ENCODE measurements at regions not wholly inside any gene's neighbourhood (a gene's known extent, or its start where the extent isn't known, plus 50 kb on each side); places are given as distances from the start of the nearest gene placed in this dataset.

DNA sequence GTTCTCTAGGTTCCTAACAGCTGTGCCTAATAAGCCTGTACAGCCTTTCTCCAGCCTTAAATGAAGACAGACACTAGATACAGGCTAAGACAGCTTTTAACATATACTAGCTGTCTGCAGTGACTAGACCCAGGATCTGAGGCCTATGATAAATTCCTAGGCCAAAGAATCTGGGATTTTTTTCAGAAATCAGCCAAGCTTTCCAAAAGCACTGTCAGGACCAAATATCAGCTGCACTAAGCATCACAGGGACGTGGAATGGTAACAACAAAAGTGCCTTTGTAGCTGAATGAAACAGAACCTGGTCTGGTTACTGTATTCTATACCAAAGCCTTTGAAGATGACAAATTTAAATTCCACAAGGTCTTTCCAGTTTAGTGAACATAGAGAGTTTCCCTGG, 77.9 kb upstream of the DOCK9 start:
- DNase-seq = no peak

GRCh38 chr13:99056381-99057014, 78.6 kb upstream of the DOCK9 start:
- DNase-seq = no peak

- no peak for DNase-seq
These were observed 79.6 kb upstream of the DOCK9 start for GRCh38 chr13:99057310-99057975.

GRCh38 chr13:99058527-99059495, 80.9 kb upstream of the DOCK9 start:
- DNase-seq = no peak

- DNase-seq = no peak
These were observed 81.7 kb upstream of the DOCK9 start for GRCh38 chr13:99059498-99060075.

DNA sequence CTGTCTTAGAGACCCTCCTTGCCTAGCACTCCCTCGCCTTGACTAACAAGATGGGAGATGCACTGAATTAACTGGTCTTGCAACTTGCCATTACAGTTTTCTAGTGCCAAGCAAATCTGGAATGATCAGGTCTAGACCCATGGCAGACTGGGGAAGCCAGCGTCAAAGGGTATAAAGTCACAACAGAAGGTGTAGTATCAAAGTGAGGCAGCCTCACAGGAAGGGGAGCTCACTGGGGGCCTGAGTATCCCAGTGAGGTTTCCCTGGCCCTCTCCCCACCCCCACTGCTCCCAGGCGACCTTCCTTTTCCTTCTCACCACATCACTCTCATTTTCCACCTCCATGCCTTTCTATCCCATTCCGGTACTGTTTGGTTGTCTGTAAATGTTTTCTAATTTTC, 83.5 kb upstream of the DOCK9 start:
- no peak for DNase-seq

DNA sequence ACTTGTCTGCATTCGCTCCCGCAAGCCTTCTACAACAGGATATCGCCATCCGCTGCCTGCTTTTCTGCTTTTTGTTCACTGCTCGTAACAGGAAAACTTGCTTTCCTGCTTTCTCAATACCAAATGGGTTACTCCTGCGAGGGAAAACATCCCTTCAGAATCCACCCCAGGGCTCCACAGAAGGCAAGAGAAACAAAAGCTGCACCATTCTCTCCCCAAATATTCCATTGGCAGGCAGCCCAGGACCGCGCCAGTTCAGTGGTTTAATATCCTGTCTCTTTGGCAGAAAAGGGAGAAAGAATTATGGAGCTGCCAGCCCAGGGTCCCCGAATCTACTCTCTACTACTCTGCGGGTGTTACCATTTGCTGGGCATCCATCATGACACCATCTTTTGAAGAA, 84.7 kb upstream of the DOCK9 start:
- no peak for DNase-seq

DNA sequence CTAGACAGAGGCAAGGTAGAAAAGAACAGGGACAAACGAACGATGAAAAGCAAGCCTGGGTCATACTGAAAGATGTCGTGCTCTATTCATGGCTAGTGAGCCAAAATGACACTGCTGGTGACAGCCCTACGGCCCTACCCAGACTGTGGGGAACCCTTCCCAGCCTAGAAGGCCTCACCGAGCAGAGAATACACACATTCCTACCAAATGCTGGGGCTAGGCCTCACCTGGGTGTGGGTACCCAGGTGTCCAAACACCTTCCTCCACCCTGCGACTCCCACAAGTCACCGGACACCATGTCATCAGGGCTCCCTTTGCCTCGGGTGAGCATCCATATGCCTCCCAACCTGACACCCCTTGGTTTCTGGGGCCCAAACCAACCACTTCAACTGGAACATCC, 85.3 kb upstream of the DOCK9 start:
- no peak for DNase-seq

GRCh38 chr13:99063952-99064351, 86.1 kb upstream of the DOCK9 start:
- DNase-seq = peak; percentile 53

DNA sequence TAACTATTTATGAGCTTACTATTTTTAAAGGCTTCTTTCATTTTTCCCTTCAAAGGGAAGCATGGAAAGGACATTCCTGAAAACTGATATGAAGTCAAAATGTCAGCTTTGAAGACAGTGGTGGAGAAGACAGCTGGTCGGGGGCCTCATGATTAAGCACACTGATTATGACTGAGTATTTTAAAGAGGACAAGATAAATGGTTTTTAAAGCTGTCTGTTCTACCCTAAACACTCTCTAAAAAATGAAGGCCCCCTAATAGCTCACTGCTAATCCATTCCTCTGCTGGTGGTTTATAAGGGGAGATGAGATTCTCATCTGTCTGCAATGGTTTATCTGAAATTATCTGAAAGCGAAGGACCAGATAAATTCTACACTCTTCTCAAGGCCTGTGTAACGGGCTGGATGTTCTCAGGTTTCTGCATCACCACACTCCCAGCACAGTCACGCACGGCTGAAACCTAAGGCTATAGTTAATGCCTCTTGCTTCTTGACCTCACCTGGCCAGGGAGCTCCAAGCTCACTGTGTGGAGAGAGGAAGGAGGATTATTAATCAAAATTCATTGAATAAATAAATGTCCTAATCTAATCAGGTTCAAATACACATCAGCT, 86.9 kb upstream of the DOCK9 start:
- DNase-seq = no peak

GRCh38 chr13:99065235-99066015, 87.6 kb upstream of the DOCK9 start:
- DNase-seq = no peak

DNA sequence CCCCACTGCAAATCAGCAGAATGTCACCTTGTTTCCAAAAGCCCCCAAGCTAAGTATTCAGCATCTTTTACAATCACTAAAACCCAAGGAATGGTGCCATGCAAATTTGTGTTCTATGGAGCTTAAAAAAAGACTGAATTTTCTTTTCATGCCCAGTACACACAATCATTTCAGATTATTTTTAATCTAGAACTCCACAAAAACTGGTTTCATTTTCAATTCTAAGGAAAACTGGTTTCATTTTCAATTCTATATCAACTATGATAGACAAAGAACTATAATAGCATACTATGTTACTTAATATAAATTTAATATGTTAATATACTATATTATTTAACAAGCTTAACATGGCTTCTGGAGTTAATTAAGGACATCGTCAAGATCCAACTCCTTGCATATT, 88.4 kb upstream of the DOCK9 start:
- DNase-seq = peak; percentile 25

DNA sequence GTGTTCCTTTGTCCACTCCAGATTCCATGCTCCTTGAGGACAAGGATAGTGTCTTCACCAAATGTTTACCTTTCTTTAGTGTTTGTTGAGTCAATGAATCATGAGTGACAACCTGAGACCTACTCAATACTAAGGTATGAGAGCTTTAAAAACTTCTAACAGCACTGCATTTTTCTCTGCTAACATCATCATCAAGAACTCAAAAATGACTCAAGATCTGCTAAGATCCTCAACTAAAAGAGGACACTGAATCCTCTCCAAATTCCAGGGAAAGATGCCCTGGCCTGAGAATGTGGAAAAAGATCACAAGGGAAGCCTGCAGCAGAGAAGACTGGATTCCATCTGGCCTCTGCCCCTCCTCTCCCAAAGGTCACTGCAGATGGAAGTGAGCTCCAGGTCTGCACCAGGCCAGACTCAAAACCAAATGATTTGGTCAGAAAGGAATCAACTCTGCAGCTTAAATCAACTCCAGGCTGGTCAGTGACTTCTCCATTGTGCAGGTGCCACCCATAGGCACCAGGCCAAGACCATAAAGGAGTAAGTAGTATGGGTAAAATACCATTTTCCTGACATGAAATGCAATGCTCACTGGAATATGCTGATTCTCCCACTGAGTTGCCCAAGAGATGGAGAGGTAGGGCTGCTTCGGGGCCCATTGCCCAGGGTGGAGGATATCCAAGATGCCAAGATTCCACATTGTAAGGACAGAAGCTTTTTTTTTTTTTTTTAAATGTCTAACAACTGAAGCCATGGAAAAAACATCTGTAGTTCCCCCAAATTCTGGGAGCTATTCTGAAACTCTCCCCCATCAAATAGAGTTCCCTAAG, 89.5 kb upstream of the DOCK9 start:
- no peak for DNase-seq

DNA sequence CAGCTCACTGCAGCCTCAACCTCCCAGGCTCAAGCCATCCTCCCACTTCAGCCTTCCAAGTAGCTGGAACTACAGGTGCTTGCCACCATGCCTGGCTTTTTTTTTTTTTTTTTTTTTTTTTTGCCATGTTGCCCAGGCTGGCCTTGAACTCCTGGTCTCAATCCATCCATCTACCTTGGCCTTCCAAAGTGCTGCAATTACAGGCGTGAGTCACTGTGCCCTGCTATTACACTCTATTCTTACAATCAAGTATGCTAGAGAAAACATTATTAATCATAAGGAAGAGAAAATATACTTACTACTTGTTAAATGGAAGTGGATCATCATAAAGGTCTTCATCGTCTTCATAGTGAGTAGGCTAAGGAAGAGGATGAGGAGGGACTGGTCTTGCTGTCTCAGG, 93.3 kb upstream of the DOCK9 start:
- DNase-seq = no peak

DNA sequence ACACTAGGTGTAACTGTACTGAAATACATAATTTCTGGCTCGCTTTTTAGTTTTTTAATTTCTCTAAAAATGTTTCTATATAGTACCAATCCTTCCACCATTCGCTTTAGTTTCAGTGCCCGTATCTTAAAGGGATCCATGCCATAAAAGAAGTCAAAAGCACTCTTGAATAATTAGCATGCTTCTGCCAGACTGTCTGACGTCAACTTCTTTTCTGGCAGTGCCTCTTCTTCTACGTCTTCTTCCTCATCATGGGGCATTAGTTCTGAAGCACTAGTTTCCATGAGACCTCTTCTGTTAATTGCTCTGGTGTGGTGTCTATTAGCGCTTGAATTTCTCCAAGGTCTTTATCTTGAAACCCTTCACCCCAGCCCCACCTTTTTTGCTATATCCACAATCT, 93.8 kb upstream of the DOCK9 start:
- no peak for DNase-seq

DNA sequence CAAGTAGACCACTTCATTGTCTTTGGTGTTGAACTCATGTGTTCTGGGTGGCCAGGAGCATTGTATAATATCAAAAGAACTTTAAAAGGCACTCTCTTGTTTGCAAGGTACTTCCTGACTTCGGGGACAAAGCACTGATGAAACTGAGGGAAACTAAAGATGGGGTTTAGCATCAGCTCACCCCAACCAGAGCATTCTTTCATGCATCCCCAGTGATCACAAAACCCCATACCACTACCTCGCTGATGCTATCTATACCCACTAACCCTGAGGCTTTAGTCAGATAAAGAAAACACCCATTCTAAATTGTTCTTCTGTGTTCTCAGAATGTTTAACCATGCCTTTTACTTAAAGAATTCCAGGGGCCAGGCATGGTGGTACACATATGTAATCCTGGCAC, 94.5 kb upstream of the DOCK9 start:
- no peak for DNase-seq

GRCh38 chr13:99072941-99073340, 95.1 kb upstream of the DOCK9 start:
- DNase-seq = no peak

DNA sequence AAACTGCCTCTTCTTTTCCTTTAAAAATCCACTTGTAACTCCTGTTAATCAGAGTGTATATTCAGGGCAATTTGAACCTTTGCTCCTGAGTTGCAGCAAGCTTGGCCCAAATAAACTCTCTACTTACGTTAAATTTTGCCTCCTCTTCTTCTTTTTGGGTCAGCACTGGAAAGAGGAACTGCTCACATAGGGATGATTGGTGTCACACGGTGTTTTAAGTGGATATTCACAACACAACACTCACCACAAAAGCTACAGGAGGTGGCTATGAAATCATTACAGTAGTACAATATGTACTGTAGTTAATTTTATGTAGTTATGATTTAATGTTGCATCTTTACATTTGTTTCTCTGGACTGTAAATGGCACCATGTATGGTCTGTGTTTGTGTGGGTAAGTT, 96.8 kb upstream of the DOCK9 start:
- no peak for DNase-seq

- DNase-seq = no peak
These were observed 97.7 kb upstream of the DOCK9 start for GRCh38 chr13:99075268-99076191.

Measured in suppressor macrophage treated with lipopolysaccharide for 4 hours (primary cell).